HuH-7.5 (cell line): ENCODE measurements at regions not wholly inside any gene's neighbourhood (a gene's known extent, or its start where the extent isn't known, plus 50 kb on each side); places are given as distances from the start of the nearest gene placed in this dataset.

Source experiments
- DNase-seq: peaks from one replicate; pipeline ENCODE4 v3.0.0; 2011; ENCODE audit warnings: low spot score

DNA sequence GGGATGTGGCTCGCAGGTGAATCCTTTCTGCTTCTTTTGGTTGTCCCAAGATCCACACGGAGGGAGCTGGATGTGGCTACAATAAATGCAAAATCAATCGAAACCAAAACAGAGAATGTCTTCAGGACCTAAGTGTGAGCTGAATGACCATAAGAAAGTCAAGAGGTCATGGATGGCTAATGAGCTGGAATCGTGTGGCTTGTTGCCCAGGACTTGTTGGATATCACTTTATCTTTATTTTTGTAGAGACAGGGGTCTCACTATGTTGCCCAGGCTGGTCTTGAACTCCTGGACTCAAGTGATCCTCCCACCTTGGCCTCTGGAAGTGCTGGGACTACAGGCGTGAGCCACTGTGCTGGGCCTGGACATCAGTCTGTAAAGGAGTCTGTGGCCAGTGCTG lies 326.8 kb upstream of the N4BP1 start:
- DNase-seq, result no peak

DNA sequence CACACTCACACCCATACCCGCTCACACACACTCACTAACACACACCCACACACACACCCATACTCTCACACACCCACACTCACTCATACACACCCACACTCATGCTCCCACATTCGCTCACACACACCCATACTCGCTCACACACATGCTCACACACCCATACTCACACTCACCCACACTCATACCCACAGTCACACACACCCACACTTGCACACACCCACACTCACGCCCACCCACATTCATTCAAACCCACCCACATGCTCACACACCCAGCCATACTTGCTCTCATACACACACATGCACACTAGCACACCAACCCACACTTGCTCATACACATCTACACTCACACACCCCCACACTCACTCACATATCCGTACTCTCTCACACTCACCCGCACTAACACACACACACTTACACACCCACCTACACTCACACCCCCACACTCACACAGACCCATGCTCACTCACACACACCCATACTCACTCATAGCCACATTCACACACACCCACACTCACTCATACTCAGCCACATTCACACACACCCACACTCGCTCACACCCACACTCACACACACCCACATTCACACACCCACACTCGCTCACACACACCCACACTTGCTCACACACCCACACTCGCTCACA lies 322.4 kb upstream of the N4BP1 start:
- no peak for DNase-seq

DNA sequence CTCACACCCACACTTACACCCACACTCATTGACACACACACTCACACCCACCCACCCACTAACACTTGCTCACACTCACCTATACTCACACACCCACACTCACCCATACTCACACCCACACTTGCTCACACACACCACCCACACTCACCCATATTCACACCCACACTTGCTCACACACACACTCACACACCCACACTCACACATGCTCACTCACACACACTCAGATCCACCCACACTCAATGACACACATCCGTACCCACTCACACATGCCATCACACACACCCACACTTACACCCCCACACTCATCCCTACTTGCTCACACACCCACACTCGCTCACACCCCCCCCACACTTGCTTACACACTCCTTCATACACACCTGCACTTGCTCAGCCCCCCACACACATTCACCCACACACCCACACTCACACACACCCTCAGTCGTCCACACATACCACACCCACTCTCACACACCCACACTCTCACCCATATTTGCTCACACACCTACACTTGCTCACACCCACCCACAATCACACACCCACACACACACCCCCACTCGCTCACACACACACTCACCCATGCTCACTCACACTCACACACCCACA lies 321.1 kb upstream of the N4BP1 start:
- no peak for DNase-seq

DNA sequence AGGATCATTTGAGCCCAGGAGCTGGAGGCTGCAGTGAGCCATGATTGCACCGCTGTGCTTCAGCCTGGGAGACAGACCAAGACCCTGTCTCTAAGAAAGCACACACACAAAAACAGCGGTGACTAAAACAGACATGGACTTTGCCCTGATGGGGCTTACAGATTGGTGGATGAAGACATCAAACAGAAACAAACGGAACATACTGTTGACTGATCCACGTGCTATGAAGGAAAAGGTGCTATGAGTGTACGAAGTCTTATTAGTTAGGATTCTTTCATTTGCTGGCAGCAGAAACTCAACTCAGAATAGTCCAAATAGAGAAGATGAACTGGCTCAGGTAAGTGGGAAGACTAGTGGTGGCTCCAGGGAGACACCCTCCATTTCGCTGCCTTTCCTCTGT lies 309.8 kb upstream of the N4BP1 start:
- no peak for DNase-seq

DNA sequence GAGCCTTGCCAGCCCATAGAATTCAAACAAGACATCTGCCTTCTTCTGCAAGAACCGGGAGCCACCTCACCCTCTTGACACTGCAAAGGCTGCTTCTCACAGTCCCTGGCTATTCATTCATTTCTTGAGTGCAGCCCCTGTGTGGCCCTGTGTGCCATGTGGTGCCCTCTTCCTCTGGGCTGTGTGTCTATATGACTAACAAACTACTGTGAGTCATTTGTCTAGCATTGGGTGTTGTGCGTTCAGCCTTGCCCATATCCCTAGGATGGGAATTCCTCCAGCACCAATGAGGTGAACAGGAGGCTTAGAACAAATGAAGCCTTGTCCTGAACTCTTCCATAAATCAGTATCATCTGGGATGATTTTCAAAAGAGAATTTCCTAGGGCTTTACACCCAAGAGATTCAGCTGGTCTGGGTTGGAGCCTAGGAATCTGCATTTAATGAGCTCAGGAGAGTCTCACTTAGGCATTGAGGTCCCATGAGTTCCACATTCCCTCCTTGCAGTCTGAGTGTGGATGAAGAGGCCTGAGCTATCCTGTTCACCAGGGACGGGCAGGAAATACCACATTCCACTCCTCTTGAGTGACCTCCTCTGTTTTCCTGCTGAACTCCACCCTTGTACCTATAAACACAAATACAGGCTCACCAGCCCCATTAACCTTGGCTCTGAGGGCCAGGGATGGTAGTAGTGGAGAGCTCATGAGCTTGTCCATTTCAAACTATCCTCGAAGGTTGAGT lies 308.7 kb upstream of the N4BP1 start:
- DNase-seq, result no peak

DNA sequence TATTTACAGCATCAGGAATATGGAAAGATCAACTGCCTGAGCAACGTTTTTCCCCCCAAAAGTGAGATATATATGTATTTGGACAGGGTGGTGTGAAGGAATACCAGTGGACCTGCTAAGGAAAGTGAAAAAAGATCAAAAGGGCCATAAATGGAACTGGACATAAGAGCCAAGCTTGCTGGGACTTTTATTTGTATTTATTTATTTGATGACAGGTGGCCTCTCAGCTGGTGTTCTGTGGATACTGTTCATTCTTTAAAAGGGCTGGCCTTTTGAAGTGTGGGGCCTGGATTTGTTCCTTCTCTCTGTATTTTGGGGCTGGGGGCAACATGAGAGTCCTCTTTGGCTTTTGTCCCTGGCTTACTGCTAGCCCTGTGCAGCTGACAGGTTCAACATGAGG lies 306.6 kb upstream of the N4BP1 start:
- DNase-seq, result no peak

DNA sequence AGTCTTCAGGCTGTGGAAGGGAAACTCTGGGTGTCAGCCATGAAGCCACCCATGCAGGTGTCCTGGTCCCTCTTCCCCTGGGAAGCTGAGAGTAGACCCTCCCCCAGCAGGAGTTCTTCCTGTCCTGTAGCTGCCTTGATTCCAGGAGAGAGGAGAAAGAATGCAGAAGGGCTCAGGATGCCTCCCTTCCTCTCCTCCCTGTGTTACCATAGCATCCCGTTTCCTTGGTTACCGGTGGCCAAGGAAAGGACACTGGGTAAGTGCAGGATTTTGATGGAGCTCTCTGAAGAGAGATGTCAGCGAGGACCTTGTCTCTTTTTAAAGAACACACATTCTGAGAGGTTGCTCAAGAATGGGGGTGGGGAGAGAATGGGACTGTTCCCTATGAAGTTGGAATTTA lies 304.1 kb upstream of the N4BP1 start:
- no peak for DNase-seq

DNA sequence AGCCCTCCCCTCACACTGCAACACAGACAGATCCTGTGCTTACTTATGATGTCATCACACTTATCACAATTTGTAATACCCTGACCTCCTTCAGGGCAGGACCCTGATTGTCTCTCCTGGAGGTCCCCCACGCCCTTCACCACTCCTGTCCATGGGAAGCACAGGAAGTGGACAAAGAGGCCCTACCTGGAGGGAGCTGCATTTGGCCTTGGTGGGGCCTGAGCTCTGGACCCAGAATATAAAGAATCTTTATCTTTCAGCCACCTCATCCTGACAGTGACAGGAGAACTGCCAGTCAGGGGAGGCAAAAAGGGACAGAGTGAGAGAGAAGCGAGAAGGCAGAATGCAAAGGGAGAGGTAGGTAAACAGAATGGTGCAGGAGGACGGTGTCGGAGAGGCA lies 303.4 kb upstream of the N4BP1 start:
- DNase-seq, result no peak

DNA sequence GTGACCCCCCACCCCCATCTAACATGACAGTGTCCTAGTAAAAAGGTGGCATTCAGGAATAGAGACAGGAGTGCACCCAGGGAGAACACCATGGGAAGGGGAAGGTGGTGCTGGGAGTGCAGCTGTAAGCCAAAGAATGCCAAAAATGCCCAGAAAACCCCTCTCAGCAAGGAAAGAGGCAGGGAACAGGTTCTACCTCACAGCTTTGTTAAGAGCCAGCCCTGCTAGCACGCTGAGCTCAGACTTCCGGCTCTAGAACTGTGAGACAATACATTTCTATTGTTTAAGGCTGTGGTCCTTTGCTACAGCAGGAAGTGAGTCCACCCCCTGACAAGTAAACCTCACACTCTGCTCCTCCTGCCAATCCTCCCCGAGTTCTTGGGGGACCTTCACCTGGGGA lies 302.4 kb upstream of the N4BP1 start:
- DNase-seq, result no peak

DNA sequence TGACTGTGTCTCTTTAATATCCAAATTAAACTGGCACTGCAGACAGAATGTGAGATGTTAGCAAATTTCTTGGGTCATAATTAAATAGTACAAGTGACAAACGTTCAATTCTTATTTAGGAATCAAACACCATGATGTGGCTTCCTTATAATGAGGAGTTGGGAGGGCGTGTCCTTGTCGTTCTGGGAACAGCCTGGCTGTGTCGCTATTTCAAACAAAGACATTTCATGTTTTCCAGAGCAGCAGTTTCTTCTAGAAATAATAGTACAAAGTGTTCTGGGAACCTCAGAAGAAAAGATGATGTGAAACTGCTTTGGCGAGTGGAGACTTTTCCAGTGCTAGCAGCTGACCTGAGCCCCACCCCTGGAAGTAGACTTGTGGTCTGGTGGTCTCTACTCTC lies 301.7 kb upstream of the N4BP1 start:
- DNase-seq, result no peak

DNA sequence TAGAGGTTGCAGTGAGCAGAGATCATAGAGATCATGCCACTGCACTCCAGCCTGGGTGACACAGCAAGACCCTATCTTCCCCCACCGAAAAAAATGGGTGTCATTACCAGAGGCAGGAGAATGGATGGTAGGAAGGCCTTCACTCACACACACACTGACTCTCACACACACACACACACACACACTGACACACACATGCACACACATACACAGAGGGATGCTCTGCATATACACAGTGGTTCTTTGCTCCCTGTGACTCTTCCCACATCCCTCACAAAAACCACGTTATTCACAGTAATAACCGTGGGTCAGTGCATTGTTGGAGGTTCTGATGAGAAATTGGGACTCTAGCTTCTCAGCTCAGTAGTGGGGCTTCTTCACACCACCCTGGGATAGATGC lies 300.2 kb upstream of the N4BP1 start:
- no peak for DNase-seq

DNA sequence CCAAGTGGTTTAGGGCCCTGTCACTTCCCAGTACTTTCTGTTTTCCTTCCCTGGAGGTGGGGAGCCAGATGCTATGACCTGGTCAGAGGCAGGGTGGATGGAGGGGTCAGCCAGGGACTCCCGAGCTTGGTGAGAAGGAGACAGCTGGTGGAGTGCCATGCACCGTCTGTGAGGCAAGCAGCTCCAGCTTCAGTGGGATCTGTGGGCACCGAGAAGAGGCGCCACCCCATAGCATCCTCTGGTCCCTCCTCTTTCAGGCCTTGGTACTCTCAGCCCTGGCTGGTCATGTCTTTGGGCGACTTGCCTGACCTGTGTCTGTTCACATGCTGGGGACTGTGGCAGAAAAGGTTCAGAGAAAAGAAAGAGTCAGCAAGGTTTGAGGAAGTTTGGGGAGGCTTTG lies 299.3 kb upstream of the N4BP1 start:
- DNase-seq, result no peak

DNA sequence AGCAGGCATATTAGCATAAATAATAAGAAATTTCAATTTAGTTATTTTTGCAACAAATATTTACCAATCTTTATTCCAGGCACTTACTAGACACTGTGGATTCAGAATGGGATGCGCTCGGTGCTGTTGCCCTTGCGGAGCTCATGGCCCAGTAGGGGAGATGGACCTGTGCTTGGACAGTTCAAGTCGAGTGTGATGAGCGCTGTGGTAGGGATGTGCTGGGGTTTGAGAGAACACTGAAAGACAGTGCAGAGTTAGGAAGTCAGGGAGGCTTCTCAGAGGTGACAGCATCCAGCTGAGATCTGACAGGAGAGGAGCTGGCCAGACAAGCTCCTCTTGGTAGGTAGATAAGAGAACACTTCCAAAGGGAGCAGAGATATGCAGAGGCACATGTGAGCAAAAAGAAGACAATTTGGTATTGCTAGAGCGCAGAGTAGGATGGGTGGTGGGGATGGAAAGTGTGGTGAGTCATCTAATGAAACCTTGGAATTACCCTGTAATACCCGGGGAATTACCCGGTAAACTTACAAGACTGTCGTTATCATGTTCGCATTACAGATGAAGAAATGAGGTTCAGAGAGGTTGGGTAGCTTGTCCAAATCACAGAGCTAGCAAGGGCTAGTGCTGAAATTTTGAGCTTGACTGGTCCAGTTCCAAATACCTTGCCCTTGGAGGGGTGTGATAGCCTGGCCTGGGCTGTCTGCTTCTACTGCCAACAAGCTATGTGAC lies 298.1 kb upstream of the N4BP1 start:
- DNase-seq, result no peak

DNA sequence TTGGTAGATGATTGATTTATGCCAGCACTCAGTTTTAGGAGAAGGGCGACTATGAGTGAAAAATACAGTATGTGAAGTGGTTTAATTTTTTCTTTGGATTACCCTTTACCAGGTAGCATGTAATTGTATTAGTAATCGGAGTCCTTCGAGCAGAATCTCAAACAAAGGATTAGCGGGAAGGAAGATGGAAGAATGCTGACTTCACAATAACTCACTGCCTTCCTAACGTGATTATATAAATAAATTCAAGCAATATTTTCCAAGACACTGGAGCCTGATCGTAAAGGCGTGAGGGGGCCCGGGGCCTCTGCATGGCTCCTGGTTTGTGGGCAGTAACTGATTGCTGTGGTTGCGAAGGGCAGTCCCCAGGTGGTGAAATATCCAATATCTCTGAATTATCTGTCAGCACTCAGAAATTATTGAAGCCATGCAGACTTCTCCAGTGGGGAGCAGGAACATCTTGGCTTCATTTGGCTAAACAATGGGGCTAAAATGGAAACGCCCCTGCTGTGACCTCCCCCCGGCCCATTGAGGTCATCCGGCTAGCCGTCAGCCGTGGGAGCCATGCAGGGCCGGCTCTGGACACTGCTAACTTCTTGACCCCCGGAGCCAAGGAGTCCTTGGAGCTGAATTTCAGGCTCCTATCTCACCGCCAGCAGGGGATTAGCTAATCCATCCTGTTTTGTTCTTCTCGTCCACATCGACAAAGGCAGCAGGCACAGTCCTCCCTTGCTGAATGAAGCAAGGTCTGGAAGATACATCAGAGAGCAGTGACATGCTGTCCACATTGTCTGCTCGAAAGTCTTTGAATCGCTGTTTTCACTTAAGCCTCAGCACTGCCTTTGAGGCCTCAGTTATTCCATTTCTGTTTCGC lies 295.9 kb upstream of the N4BP1 start:
- DNase-seq, result no peak

DNA sequence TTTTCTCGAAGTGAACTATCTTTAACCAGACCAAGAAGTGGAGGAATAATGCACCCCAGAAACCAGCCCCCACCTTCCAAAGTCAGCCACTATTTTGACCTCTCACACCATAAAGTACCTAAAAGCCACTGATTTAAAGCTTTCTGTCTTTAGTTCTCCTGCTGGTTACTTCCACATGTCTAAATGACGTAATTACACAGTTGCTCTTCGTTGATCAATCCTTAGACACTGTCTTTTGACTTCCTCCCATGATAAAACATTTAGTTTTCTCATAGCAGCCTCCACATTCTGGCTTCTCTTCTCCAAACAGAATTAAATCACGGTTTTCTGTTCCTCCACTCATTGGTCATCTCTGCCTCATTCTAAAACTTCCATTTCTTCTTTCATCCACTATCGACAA lies 294.4 kb upstream of the N4BP1 start:
- DNase-seq, result no peak

DNA sequence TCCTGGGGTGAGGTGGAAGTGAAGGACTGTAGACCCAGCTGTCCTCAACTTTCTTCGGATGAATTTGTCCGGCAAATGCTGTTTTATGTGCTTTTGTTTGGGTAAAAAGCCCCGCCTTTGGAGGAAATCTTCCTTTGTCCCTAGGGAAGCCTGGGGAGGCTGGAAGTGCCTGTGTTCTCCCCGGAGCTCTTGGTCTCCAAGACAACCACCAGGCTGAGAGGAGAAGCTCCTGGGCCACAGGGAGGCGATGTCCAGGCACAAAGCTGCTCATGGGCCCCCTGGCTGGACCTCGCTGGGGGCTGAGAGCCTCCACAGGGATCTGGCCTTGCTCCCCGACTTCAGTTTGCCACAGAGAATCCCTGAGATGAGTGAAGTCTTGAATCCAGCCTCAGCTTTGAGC lies 293.1 kb upstream of the N4BP1 start:
- no peak for DNase-seq

DNA sequence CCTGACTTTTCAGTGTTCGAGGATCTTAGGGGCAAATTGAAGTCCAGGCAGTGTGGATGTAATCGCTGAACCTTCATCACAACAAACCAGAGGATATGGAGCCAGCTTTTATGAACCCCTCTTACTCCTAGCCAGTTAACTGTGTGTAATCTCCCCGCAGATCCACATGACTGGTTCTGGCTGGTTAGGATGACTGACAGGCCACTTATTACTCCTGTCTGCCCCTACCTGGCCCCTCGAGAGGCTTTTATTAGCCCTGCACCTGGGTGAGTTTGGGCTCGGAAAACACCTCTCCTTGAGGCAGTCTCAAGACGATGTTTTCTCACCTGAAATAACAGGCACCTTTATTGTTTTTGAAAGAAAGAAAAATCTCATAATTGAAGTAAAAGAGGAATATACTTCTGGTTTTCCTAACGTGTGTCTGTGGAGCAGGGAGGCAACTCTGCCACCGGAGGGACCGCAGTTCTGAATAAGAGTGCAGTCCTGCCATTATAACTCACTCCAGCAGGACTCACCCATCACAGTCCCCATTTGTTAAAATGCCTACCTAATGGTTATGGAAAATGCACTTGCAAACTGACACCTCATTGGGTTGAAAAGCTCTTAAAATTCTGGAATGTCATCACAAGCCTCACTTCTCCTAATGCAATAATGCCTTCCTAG lies 291.9 kb upstream of the N4BP1 start:
- no peak for DNase-seq

DNA sequence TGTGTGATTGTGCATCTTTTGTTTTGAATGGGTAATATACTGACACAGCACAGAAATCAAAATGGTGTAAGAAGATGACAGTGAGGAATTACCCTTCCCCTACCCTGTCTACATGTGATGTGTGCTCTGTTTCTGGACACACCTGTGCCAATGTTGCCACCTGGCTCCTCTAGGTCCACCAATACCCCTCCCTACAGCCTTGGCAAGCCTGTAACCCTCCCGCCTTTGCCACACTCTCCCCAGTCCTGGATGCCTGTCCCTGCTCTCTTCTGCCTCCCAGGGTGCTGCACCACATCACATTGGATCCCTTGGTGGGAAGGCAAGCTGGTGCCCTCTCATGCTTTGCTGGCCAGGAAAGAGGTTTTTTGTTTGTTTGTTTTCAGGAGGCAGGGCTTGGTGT lies 289.5 kb upstream of the N4BP1 start:
- no peak for DNase-seq

DNA sequence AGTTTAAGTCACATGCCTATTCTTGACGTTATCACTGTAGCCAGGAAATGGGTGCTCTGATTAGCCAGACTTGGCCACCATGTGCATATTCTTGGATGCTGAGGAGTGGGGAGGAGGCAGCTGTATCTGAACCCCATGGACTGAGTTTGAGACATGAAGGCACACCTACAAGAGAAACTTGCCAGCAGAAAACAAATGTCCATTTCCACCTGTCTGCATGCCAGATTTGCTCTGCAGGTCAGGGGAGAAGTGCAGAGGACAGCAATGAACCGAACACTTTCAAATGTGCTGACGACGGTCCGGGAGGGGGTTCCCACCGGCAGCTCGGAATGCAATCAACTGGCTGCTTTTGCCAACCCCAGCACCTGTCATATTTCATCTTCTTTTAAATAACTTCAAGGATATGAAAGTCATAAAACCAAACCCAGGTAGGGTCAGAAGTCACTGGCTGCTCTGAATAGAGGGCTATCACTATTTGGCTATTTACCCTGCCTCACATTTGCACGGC lies 287.8 kb upstream of the N4BP1 start:
- DNase-seq, result no peak

DNA sequence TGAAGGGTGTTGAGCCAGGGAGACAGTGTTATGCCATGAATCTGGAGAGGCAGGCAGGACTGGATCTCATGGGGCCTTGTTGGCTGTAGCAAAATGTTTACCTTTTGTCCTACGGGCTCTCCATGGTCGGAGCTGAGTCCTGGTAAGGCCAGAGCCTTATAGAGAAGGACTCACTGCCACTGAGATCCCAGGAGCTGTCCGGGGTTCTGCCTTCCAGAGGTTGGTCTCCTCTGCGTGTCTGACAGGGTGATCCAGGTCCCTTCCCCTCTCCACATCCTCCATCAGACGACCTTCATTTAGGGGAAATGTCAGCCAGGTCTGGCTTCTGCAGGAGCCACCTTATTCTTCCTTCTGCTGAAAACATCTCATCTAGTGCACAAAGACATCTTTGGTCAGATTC lies 285.2 kb upstream of the N4BP1 start:
- no peak for DNase-seq

DNA sequence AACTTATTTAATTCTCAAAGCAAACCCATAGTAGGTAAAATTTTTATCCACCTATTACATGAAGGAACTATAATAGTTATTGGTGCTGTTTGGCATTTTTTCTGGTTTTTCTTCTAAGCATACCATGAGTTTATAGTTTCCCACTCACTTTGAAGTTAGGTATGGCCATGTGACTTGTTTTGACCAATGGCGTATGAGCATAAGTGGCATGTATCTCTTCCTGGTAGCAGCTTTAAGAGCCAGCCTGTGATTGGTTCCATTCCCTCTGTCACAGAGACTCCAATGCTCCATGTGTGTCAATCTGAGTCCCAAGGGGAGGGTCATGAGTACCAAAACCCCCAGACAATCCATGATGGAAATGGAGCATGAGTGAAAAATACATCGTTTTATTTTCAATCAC lies 282.9 kb upstream of the N4BP1 start:
- no peak for DNase-seq
